ENCODE measurements at regions not wholly inside any gene's neighbourhood (a gene's known extent, or its start where the extent isn't known, plus 50 kb on each side); places are given as distances from the start of the nearest gene placed in this dataset.

- no peak for DNase-seq
These were observed 51.5 kb upstream of the TWIST2 start for GRCh38 chr2:238796223-238796885.

- no peak for DNase-seq
These were observed 50.3 kb upstream of the TWIST2 start for GRCh38 chr2:238797537-238797936.

Data from CD4-positive, alpha-beta T cell treated with Interleukin-17A for 4 hours (primary cell).